PC-3 (cell line): ENCODE measurements at regions not wholly inside any gene's neighbourhood (a gene's known extent, or its start where the extent isn't known, plus 50 kb on each side); places are given as distances from the start of the nearest gene placed in this dataset.

Experiments
- ATAC-seq: fragments of 200-7000 bp; cut with Tn5 transposase; 2 replicates; pipeline ENCODE4 v1.9.1; 2020; ENCODE audit warnings: mild to moderate bottlenecking, moderate library complexity
- BruUV-seq: library from RNA; stranded (reverse); fragments of 400-500 nt; replicated peaks from 2 replicates; lab custom pipeline; 2021; lab: Mats Ljungman, UMichigan
- CTCF ChIA-PET: fragments of 300-600 bp; sonication (Branson Sonifier 250); formaldehyde crosslinking; loops from one replicate; lab custom pipeline; 2022; ENCODE audit warnings: antibody characterized with exemption; lab: Charles Lee
- POLR2A ChIA-PET: fragments of 300-600 bp; sonication (Branson Sonifier 250); formaldehyde crosslinking; loops from one replicate; lab custom pipeline; 2022; ENCODE audit warnings: antibody characterized with exemption; ENCODE audit not compliant: unreplicated experiment; lab: Charles Lee
- DNase-seq: peaks from one replicate; pipeline ENCODE4 v3.0.0-alpha.2; 2015
- H2AFZ ChIP-seq: fragments of 300-600 bp; sonication (generic); 2 replicates; pipeline ENCODE4 v1.6.0; 2016; ENCODE audit warnings: antibody characterized with exemption, low read length
- H3F3A ChIP-seq: fragments of 300-600 bp; sonication (generic); one replicate; pipeline ENCODE4 v1.6.0; 2017; ENCODE audit warnings: antibody characterized with exemption, low read length, control low read depth, mild to moderate bottlenecking; ENCODE audit not compliant: unreplicated experiment
- H3K27ac ChIP-seq: fragments of 300-600 bp; sonication (generic); 2 replicates; pipeline ENCODE4 v1.5.1; 2016; ENCODE audit warnings: mild to moderate bottlenecking, low read length
- H3K27me3 ChIP-seq: fragments of 300-600 bp; sonication (generic); 2 replicates; pipeline ENCODE4 v1.6.1; 2016; ENCODE audit warnings: low read length, mixed read lengths
- H3K36me3 ChIP-seq: fragments of 300-600 bp; sonication (generic); 2 replicates; pipeline ENCODE4 v1.6.1; 2016; ENCODE audit warnings: low read depth, mixed run types, low read length, mixed read lengths
- H3K4me1 ChIP-seq: fragments of 300-600 bp; sonication (generic); 2 replicates; pipeline ENCODE4 v1.5.1; 2016; ENCODE audit warnings: low read length; ENCODE audit not compliant: insufficient read depth
- H3K4me2 ChIP-seq: fragments of 300-600 bp; sonication (generic); 2 replicates; pipeline ENCODE4 v1.6.0; 2016; ENCODE audit warnings: low read length
- H3K4me3 ChIP-seq: fragments of 300-600 bp; sonication (generic); 2 replicates; pipeline ENCODE4 v1.5.1; 2016; ENCODE audit warnings: mild to moderate bottlenecking, low read length, mixed read lengths
- H3K79me2 ChIP-seq: fragments of 300-600 bp; sonication (generic); 2 replicates; pipeline ENCODE4 v1.6.1; 2017; ENCODE audit warnings: low read length, mixed read lengths
- H3K9ac ChIP-seq: fragments of 300-600 bp; sonication (generic); 2 replicates; pipeline ENCODE4 v1.6.0; 2016; ENCODE audit warnings: mild to moderate bottlenecking, low read length
- H3K9me2 ChIP-seq: fragments of 300-600 bp; sonication (generic); replicated peaks from 2 replicates; pipeline ENCODE4 v1.6.1; 2016; ENCODE audit warnings: mixed run types, low read length, mixed read lengths
- H3K9me3 ChIP-seq: fragments of 300-600 bp; sonication (generic); 2 replicates; pipeline ENCODE4 v1.6.1; 2016; ENCODE audit warnings: low read length, mixed read lengths
- H4K20me1 ChIP-seq: fragments of 300-600 bp; sonication (generic); 2 replicates; pipeline ENCODE4 v1.6.1; 2016; ENCODE audit warnings: low read length, mixed read lengths
- CTCF ChIP-seq: fragments of 300-600 bp; sonication (generic); conservative IDR thresholded peaks from 2 replicates; pipeline ENCODE4 v1.5.1; 2017; ENCODE audit warnings: antibody characterized with exemption, low read depth, mild to moderate bottlenecking, low read length
- EZH2 ChIP-seq: fragments of 300-600 bp; sonication (generic); IDR thresholded peaks from one replicate; pipeline ENCODE4 v1.6.1; 2017; ENCODE audit warnings: antibody characterized with exemption, mild to moderate bottlenecking, low read length; ENCODE audit not compliant: unreplicated experiment
- EZH2phosphoT487 ChIP-seq: fragments of 300-600 bp; sonication (generic); IDR thresholded peaks from 2 replicates; pipeline ENCODE4 v1.6.1; 2018; ENCODE audit warnings: mild to moderate bottlenecking, antibody characterized with exemption, low read length, borderline replicate concordance
- intact Hi-C: fragments of 100-400 bp; cut with micrococcal nuclease; formaldehyde crosslinking; loops from 2 replicates; pipeline ENCODE4 v1.9.0; 2023

- Histone ChIP-seq H3K9me3 (no peaks in the 10 kb centered on the region), H3K79me2 (no peaks in the 10 kb centered on the region), H3K4me3 (no peak overlapping the region), H3K27ac (no peak overlapping the region), H4K20me1 (no peaks in the 10 kb centered on the region), H2AFZ (no peak overlapping the region), H3F3A (no peaks in the 10 kb centered on the region), H3K4me2 (no peak overlapping the region), H3K9me2 (no peaks in the 10 kb centered on the region), H3K27me3 (no peaks in the 10 kb centered on the region), H3K36me3 (no peaks in the 10 kb centered on the region), H3K4me1 (peaks cover 9% of the 10 kb centered on the region), H3K9ac (no peak overlapping the region)
- no peak for TF ChIP-seq EZH2
- no peak for TF ChIP-seq EZH2phosphoT487
- TF ChIP-seq CTCF, result no peak
- no TSS peak for BruUV-seq
- DNase-seq, result no peak
- intact Hi-C loops, result no loop called here
- ChIA-PET CTCF (interaction anchor here (0.5 kb wide), 1 partner anchor 462 kb away, joined by 3 read pairs; no protein-coding TSS in a partner anchor), POLR2A (no interaction called here)
- no peak for ATAC-seq
These were observed 56.2 kb upstream of the CAPRIN2 start for GRCh38 chr12:30810918-30811317.

- intact Hi-C loops, result loop anchor here (1.0 to 5.0 kb wide), 3 partner anchors 52 to 1285 kb away; no protein-coding TSS in a partner anchor
- Histone ChIP-seq H2AFZ (no peak overlapping the region), H3K4me3 (no peak overlapping the region), H3K9ac (no peak overlapping the region), H3K79me2 (no peaks in the 10 kb centered on the region), H3K9me2 (no peaks in the 10 kb centered on the region), H3F3A (no peaks in the 10 kb centered on the region), H3K9me3 (no peaks in the 10 kb centered on the region), H3K4me2 (no peak overlapping the region), H3K4me1 (peaks cover 14% of the 10 kb centered on the region), H3K27ac (no peak overlapping the region), H3K27me3 (no peaks in the 10 kb centered on the region), H4K20me1 (no peaks in the 10 kb centered on the region), H3K36me3 (peaks cover 12% of the 10 kb centered on the region; the same call in 1 of the 2 replicates)
- BruUV-seq, result no TSS peak
- DNase-seq (no peak), ATAC-seq (no peak)
- ChIA-PET POLR2A (interaction anchor here (0.6 kb wide), 1 partner anchor 55 kb away, joined by 3 read pairs; no protein-coding TSS in a partner anchor), CTCF (no interaction called here)
- TF ChIP-seq EZH2 (no peak), EZH2phosphoT487 (no peak), CTCF (no peak)
These were observed 52.9 kb upstream of the CAPRIN2 start for GRCh38 chr12:30807695-30808034.

- intact Hi-C loops, result loop anchor here (1.0 to 5.0 kb wide), 3 partner anchors 52 to 1285 kb away; no protein-coding TSS in a partner anchor
- H3K4me1 ChIP-seq, result peaks cover 14% of the 10 kb centered on the region
- H3K4me3 ChIP-seq, result peak overlapping the region; percentile 11; the same call in 1 of the 2 replicates
- no peak overlapping the region for H3K27ac ChIP-seq
- peak overlapping the region; percentile 46 for H3K4me2 ChIP-seq
- H3K9ac ChIP-seq, result no peak overlapping the region
- H4K20me1 ChIP-seq, result no peaks in the 10 kb centered on the region
- no TSS peak for BruUV-seq
- H3K9me2 ChIP-seq, result no peaks in the 10 kb centered on the region
- H3K27me3 ChIP-seq, result no peaks in the 10 kb centered on the region
- ChIA-PET POLR2A (interaction anchor here (0.6 kb wide), 1 partner anchor 54 kb away, joined by 3 read pairs; no protein-coding TSS in a partner anchor), CTCF (no interaction called here)
- H3K9me3 ChIP-seq, result no peaks in the 10 kb centered on the region
- ATAC-seq (peak; percentile 93), DNase-seq (peak; percentile 80)
- no peaks in the 10 kb centered on the region for H3K79me2 ChIP-seq
- peaks cover 14% of the 10 kb centered on the region; the same call in 1 of the 2 replicates for H3K36me3 ChIP-seq
- peak overlapping the region; percentile 57 for H2AFZ ChIP-seq
- no peaks in the 10 kb centered on the region for H3F3A ChIP-seq
- TF ChIP-seq EZH2phosphoT487 (no peak), CTCF (peak; percentile 81)
These were observed 52.4 kb upstream of the CAPRIN2 start for GRCh38 chr12:30806989-30807694.
